Gastrocnemius medialis (tissue), 4 donors: ENCODE measurements at regions not wholly inside any gene's neighbourhood (a gene's known extent, or its start where the extent isn't known, plus 50 kb on each side); places are given as distances from the start of the nearest gene placed in this dataset.

Experiments used
- POLR2A ChIP-seq, 2 donors: fragments of 450-650 bp; IDR thresholded peaks; one replicate each; pipeline ENCODE4 v1.6.1; 2017; ENCODE audit warnings: antibody characterized with exemption in 2 of 2, mild to moderate bottlenecking in 2 of 2, moderate library complexity in 2 of 2
- TF ChIP-seq, protein P1 (sequence below), 5 experiments: fragments of 450-650 bp in 3 of 5; fragments of 200-600 bp in 2 of 5; sonication (generic) in 2 of 5; IDR thresholded peaks in 4 of 5; conservative IDR thresholded peaks in 1 of 5; 1 replicate in 4 of 5; 2 replicates in 1 of 5; pipeline ENCODE4 v1.5.1; 2016 to 2019; ENCODE audit warnings: antibody characterized with exemption in 5 of 5, mild to moderate bottlenecking in 3 of 5, moderate library complexity in 3 of 5

DNA sequence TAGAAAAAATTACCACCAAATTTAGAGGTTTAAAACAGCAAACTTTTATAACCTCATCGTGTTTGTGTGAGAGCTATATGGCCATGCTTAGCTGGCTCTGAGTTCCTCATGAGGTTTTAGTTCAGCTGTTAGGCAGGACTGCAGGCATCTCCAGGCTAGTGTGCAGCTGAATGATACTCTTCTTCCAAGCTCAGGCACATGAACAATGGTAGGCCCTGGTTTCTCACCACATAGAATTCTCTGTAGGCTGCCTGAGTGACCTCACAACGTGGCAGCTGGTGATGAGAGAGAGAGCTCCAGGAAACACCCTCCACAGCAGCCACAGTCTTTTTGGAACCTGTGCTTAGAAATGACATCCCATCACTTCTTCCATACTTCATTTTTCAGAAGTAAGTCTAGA, 540.6 kb upstream of the MIR17HG start:
- TF ChIP-seq POLR2A (IDR thresholded peaks at IDR 0.05) = no peak
- TF ChIP-seq, protein P1, sequence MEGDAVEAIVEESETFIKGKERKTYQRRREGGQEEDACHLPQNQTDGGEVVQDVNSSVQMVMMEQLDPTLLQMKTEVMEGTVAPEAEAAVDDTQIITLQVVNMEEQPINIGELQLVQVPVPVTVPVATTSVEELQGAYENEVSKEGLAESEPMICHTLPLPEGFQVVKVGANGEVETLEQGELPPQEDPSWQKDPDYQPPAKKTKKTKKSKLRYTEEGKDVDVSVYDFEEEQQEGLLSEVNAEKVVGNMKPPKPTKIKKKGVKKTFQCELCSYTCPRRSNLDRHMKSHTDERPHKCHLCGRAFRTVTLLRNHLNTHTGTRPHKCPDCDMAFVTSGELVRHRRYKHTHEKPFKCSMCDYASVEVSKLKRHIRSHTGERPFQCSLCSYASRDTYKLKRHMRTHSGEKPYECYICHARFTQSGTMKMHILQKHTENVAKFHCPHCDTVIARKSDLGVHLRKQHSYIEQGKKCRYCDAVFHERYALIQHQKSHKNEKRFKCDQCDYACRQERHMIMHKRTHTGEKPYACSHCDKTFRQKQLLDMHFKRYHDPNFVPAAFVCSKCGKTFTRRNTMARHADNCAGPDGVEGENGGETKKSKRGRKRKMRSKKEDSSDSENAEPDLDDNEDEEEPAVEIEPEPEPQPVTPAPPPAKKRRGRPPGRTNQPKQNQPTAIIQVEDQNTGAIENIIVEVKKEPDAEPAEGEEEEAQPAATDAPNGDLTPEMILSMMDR (IDR thresholded peaks at IDR 0.05 in 4 of 5, conservative IDR thresholded peaks at IDR 0.05 in 1 of 5) = no peak
